Endothelial cell of umbilical vein (primary cell): ENCODE measurements at regions not wholly inside any gene's neighbourhood (a gene's known extent, or its start where the extent isn't known, plus 50 kb on each side); places are given as distances from the start of the nearest gene placed in this dataset.

Experiments
- BruUV-seq: library from RNA; stranded (reverse); fragments of 400-500 nt; replicated peaks from 2 replicates; lab custom pipeline; 2021; lab: Mats Ljungman, UMichigan
- CTCF ChIA-PET: fragments of 300-600, 350-600 bp; sonication (Branson Sonifier 250); formaldehyde crosslinking; loops from one replicate; lab custom pipeline; 2021; ENCODE audit warnings: antibody characterized with exemption, inconsistent platforms; lab: Charles Lee
- POLR2A ChIA-PET: fragments of 300-600, 350-600 bp; sonication (Branson Sonifier 250); formaldehyde crosslinking; loops from one replicate; lab custom pipeline; 2021; ENCODE audit warnings: antibody characterized with exemption, inconsistent platforms; lab: Charles Lee
- DNase-seq: peaks from one replicate; pipeline ENCODE4 v3.0.0-alpha.2; 2011; ENCODE audit warnings: low read depth, low spot score
- FAIRE-seq: peaks from 2 replicates; lab custom pipeline; 2011; peaks lifted over from hg19 to GRCh38; lab: Jason Lieb, UNC
- H2AFZ ChIP-seq: 2 replicates; pipeline ENCODE4 v1.6.0; 2012; ENCODE audit warnings: low read depth, low read length, control low read depth, inconsistent platforms
- H3K27ac ChIP-seq: 2 replicates; pipeline ENCODE4 v1.5.1; 2011; ENCODE audit warnings: low read depth, mild to moderate bottlenecking, control low read depth, low read length, moderate library complexity; ENCODE audit not compliant: insufficient read depth
- H3K27me3 ChIP-seq, 2 experiments: 2 replicates each; pipeline versions ENCODE4 v1.6.0 to v1.6.1; 2011; ENCODE audit warnings: low read length in 2 of 2, mixed read lengths in 1 of 2; ENCODE audit not compliant: control insufficient read depth in 2 of 2, insufficient read depth in 2 of 2
- H3K36me3 ChIP-seq, 2 experiments: 2 replicates in 1 of 2; 3 replicates in 1 of 2; pipeline ENCODE4 v1.5.1; 2011; ENCODE audit warnings: low read length in 2 of 2, mild to moderate bottlenecking in 1 of 2, moderate library complexity in 1 of 2; ENCODE audit not compliant: control insufficient read depth in 2 of 2, insufficient read depth in 2 of 2; ENCODE audit errors: extremely low read depth in 1 of 2
- H3K4me1 ChIP-seq: 3 replicates; pipeline ENCODE4 v1.5.1; 2011; ENCODE audit warnings: mild to moderate bottlenecking, low read length; ENCODE audit not compliant: control insufficient read depth, insufficient read depth; ENCODE audit errors: extremely low read depth
- H3K4me2 ChIP-seq: 2 replicates; pipeline ENCODE4 v1.6.1; 2011; ENCODE audit warnings: low read length, control low read depth, mixed read lengths; ENCODE audit not compliant: insufficient read depth
- H3K4me3 ChIP-seq, 3 experiments: fragments of 200-600 bp in 1 of 3; sonication (generic), shearing (Covaris generic) in 1 of 3; replicated peaks in 1 of 3; 2 replicates each; pipeline ENCODE4 v1.5.1; 2011 to 2016; ENCODE audit warnings: control low read depth in 3 of 3, low read length in 3 of 3, mild to moderate bottlenecking in 2 of 3, inconsistent platforms in 1 of 3, low read depth in 1 of 3, moderate library complexity in 1 of 3; ENCODE audit not compliant: insufficient read depth in 1 of 3
- H3K79me2 ChIP-seq: 2 replicates; pipeline ENCODE4 v1.6.0; 2012; ENCODE audit warnings: low read length, inconsistent platforms; ENCODE audit not compliant: control insufficient read depth, insufficient read depth
- H3K9ac ChIP-seq: replicated peaks from 2 replicates; pipeline ENCODE3; 2011; ENCODE audit warnings: low read length, control low read depth; ENCODE audit not compliant: insufficient read depth; ENCODE audit errors: extremely low read depth
- H3K9me1 ChIP-seq: replicated peaks from 3 replicates; pipeline ENCODE4 v1.6.0; 2011; ENCODE audit warnings: mild to moderate bottlenecking, low read length; ENCODE audit not compliant: control insufficient read depth, insufficient read depth; ENCODE audit errors: extremely low read depth
- H3K9me3 ChIP-seq: replicated peaks from 2 replicates; pipeline ENCODE4 v1.5.1; 2012; ENCODE audit warnings: low read length, inconsistent platforms; ENCODE audit not compliant: control insufficient read depth, insufficient read depth
- H4K20me1 ChIP-seq: replicated peaks from 2 replicates; pipeline ENCODE3; 2011; ENCODE audit warnings: mild to moderate bottlenecking, low read length; ENCODE audit not compliant: control insufficient read depth, insufficient read depth; ENCODE audit errors: extremely low read depth
- EZH2 ChIP-seq: IDR thresholded peaks from 2 replicates; pipeline ENCODE4 v1.6.1; 2012; ENCODE audit warnings: borderline replicate concordance, low read depth, mild to moderate bottlenecking, moderate library complexity, low read length, inconsistent platforms; ENCODE audit not compliant: severe bottlenecking
- FOS ChIP-seq: IDR thresholded peaks from 2 replicates; pipeline ENCODE4 v1.6.1; 2011; ENCODE audit warnings: mild to moderate bottlenecking, low read length, moderate library complexity, borderline replicate concordance; ENCODE audit not compliant: insufficient read depth
- GATA2 ChIP-seq: IDR thresholded peaks from 2 replicates; pipeline ENCODE4 v1.7.0; 2011; ENCODE audit warnings: low read depth, mild to moderate bottlenecking, moderate library complexity, mixed read lengths, low read length; ENCODE audit not compliant: insufficient read length, insufficient read depth
- JUN ChIP-seq: IDR thresholded peaks from 2 replicates; pipeline ENCODE4 v1.6.1; 2011; ENCODE audit warnings: borderline replicate concordance, low read depth; ENCODE audit not compliant: insufficient read length, insufficient read depth
- MAX ChIP-seq: IDR thresholded peaks from 2 replicates; pipeline ENCODE4 v1.6.1; 2011; ENCODE audit not compliant: insufficient read depth, insufficient read length
- MYC ChIP-seq: IDR thresholded peaks from one replicate; pipeline ENCODE4 v1.6.1; 2011; ENCODE audit warnings: mild to moderate bottlenecking, low read depth, low read length
- POLR2A ChIP-seq: IDR thresholded peaks from 2 replicates; pipeline ENCODE4 v1.6.1; 2012; ENCODE audit warnings: low read depth, mild to moderate bottlenecking, control low read depth, low read length
- POLR2AphosphoS5 ChIP-seq: IDR thresholded peaks from 2 replicates; pipeline ENCODE4 v1.6.1; 2012; ENCODE audit warnings: low read depth, mild to moderate bottlenecking, control low read depth, low read length, moderate library complexity; ENCODE audit not compliant: insufficient read depth
- dilution Hi-C: fragments of 300-500 bp; cut with MboI; formaldehyde crosslinking; loops from one replicate; pipeline ENCODE4 v1.15.0; 2019; ENCODE audit warnings: low sequenced_read_pairs; ENCODE audit not compliant: extremely low pct_ligation_motif_present
- intact Hi-C: fragments of 100-400 bp; cut with micrococcal nuclease; formaldehyde crosslinking; loops from one replicate; pipeline ENCODE4 v1.10.0; 2022
- TF ChIP-seq, protein P1 (sequence below), 2 donors: IDR thresholded peaks; 1 replicate in 1 of 2; 2 replicates in 1 of 2; pipeline ENCODE4 v1.5.1; 2011; ENCODE audit warnings: low read length in 2 of 2, mild to moderate bottlenecking in 2 of 2, moderate library complexity in 2 of 2, control low read depth in 1 of 2, inconsistent platforms in 1 of 2, low read depth in 1 of 2; ENCODE audit not compliant: insufficient read depth in 1 of 2; ENCODE audit errors: extremely low read depth in 1 of 2

GRCh38 chr2:161019311-161019710 is 140.9 kb upstream of the TANK start:
- dilution Hi-C loops: no loop called here
- no peak for FAIRE-seq

GRCh38 chr2:161020437-161020836 is 139.8 kb upstream of the TANK start:
- no peaks in the 10 kb centered on the region for H3K9me3 ChIP-seq
- no peaks in the 10 kb centered on the region for H3K9me1 ChIP-seq
- ChIA-PET POLR2A (no interaction called here), CTCF (interaction anchor here (0.7 to 1.0 kb wide), 2 partner anchors 16 to 43 kb away, joined by 3 to 6 read pairs; no protein-coding TSS in a partner anchor)
- H3K4me1 ChIP-seq: no peaks in the 10 kb centered on the region
- no peaks in the 10 kb centered on the region for H3K79me2 ChIP-seq
- no peak for DNase-seq
- no TSS peak for BruUV-seq
- H3K36me3 ChIP-seq: no peaks in the 10 kb centered on the region
- no peak overlapping the region for H3K27ac ChIP-seq
- no peak for FAIRE-seq
- no peak overlapping the region for H3K9ac ChIP-seq
- dilution Hi-C loops (no loop called here), intact Hi-C loops (no loop called here)
- no peaks in the 10 kb centered on the region for H4K20me1 ChIP-seq
- H3K4me3 ChIP-seq: no peak overlapping the region
- H2AFZ ChIP-seq: no peak overlapping the region
- H3K4me2 ChIP-seq: no peak overlapping the region
- peaks cover 5 to 8% of the 10 kb centered on the region in 2 experiments for H3K27me3 ChIP-seq
- TF ChIP-seq JUN (no peak), MYC (no peak), MAX (no peak), POLR2A (no peak), GATA2 (no peak), EZH2 (no peak), FOS (no peak), POLR2AphosphoS5 (no peak)
- TF ChIP-seq, protein P1, sequence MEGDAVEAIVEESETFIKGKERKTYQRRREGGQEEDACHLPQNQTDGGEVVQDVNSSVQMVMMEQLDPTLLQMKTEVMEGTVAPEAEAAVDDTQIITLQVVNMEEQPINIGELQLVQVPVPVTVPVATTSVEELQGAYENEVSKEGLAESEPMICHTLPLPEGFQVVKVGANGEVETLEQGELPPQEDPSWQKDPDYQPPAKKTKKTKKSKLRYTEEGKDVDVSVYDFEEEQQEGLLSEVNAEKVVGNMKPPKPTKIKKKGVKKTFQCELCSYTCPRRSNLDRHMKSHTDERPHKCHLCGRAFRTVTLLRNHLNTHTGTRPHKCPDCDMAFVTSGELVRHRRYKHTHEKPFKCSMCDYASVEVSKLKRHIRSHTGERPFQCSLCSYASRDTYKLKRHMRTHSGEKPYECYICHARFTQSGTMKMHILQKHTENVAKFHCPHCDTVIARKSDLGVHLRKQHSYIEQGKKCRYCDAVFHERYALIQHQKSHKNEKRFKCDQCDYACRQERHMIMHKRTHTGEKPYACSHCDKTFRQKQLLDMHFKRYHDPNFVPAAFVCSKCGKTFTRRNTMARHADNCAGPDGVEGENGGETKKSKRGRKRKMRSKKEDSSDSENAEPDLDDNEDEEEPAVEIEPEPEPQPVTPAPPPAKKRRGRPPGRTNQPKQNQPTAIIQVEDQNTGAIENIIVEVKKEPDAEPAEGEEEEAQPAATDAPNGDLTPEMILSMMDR (IDR thresholded peaks at IDR 0.05; ENCODE audit: extremely low read depth in 1 of 2, insufficient read depth in 1 of 2, low read depth in 1 of 2, low read length in 2 of 2): no peak

More at GRCh38 chr2:161019311-161019710, 140.9 kb upstream of the TANK start:
- TF ChIP-seq POLR2AphosphoS5: no peak
- no peak for TF ChIP-seq MYC
- TF ChIP-seq FOS: no peak
- TF ChIP-seq POLR2A: no peak
- TF ChIP-seq, protein P1 (IDR thresholded peaks at IDR 0.05; ENCODE audit: extremely low read depth in 1 of 2, insufficient read depth in 1 of 2, low read depth in 1 of 2, low read length in 2 of 2): no peak
- TF ChIP-seq EZH2: no peak
- Histone ChIP-seq H3K9ac (no peak overlapping the region), H3K9me1 (no peaks in the 10 kb centered on the region), H3K36me3 (no peaks in the 10 kb centered on the region), H3K4me1 (no peaks in the 10 kb centered on the region), H3K27me3 (peaks cover 0 to 1% of the 10 kb centered on the region in 2 experiments), H4K20me1 (no peaks in the 10 kb centered on the region), H3K27ac (no peak overlapping the region), H3K4me2 (no peak overlapping the region), H3K79me2 (no peaks in the 10 kb centered on the region), H3K9me3 (no peaks in the 10 kb centered on the region), H3K4me3 (no peak overlapping the region), H2AFZ (no peak overlapping the region)
- BruUV-seq: no TSS peak
- ChIA-PET CTCF (interaction anchor here (1.0 kb wide), 1 partner anchor 44 kb away, joined by 6 read pairs; no protein-coding TSS in a partner anchor), POLR2A (no interaction called here)
- intact Hi-C loops: no loop called here
- no peak for DNase-seq
